IMR-90 (cell line): ENCODE measurements at regions not wholly inside any gene's neighbourhood (a gene's known extent, or its start where the extent isn't known, plus 50 kb on each side); places are given as distances from the start of the nearest gene placed in this dataset.

Source experiments
- ATAC-seq: fragments of 200-7000 bp; cut with Tn5 transposase; 2 replicates; pipeline ENCODE4 v1.9.1; 2020; ENCODE audit warnings: low read depth, mild to moderate bottlenecking, moderate library complexity
- BruUV-seq: library from RNA; stranded (reverse); fragments of 400-500 nt; replicated peaks from 2 replicates; lab custom pipeline; 2021; lab: Mats Ljungman, UMichigan
- CTCF ChIA-PET: fragments of 300-600 bp; formaldehyde crosslinking; extraction: SDS; loops from one replicate; lab custom pipeline; 2021; ENCODE audit warnings: antibody characterized with exemption; lab: Yijun Ruan, JAX
- POLR2A ChIA-PET: fragments of 300-600 bp; sonication (Branson Sonifier 250); formaldehyde crosslinking; loops from one replicate; lab custom pipeline; 2022; ENCODE audit warnings: antibody characterized with exemption; ENCODE audit not compliant: unreplicated experiment; lab: Charles Lee
- DNase-seq: peaks from one replicate; pipeline ENCODE4 v3.0.0; 2013
- H2AFZ ChIP-seq: replicated peaks from 2 replicates; pipeline ENCODE3; 2013; ENCODE audit warnings: low read length, mild to moderate bottlenecking; ENCODE audit not compliant: poor library complexity
- H2AK5ac ChIP-seq: 2 replicates; pipeline ENCODE4 v1.6.1; 2013; ENCODE audit warnings: low read depth, low read length, inconsistent platforms
- H2AK9ac ChIP-seq: replicated peaks from 2 replicates; pipeline ENCODE3; 2013; ENCODE audit warnings: mild to moderate bottlenecking, low read depth, low read length, moderate library complexity; ENCODE audit not compliant: poor library complexity
- H2BK120ac ChIP-seq: 2 replicates; pipeline ENCODE4 v1.6.1; 2013; ENCODE audit warnings: low read depth, low read length, inconsistent platforms
- H2BK15ac ChIP-seq: 3 replicates; pipeline ENCODE4 v1.6.1; 2013; ENCODE audit warnings: low read depth, low read length, inconsistent platforms
- H2BK20ac ChIP-seq: 2 replicates; pipeline ENCODE4 v1.6.1; 2013; ENCODE audit warnings: low read depth, mild to moderate bottlenecking, inconsistent platforms, low read length, moderate library complexity
- H2BK5ac ChIP-seq: 2 replicates; pipeline ENCODE4 v1.6.1; 2013; ENCODE audit warnings: mild to moderate bottlenecking, low read depth, low read length, inconsistent platforms; ENCODE audit not compliant: poor library complexity, severe bottlenecking
- H3K14ac ChIP-seq: replicated peaks from 2 replicates; pipeline ENCODE4 v1.6.1; 2013; ENCODE audit warnings: low read depth, low read length, inconsistent platforms
- H3K18ac ChIP-seq: 2 replicates; pipeline ENCODE4 v1.6.1; 2013; ENCODE audit warnings: low read depth, low read length, control low read depth
- H3K23ac ChIP-seq: 2 replicates; pipeline ENCODE4 v1.6.1; 2013; ENCODE audit warnings: low read depth, low read length, inconsistent platforms
- H3K27ac ChIP-seq: 2 replicates; pipeline ENCODE4 v1.5.1; 2013; ENCODE audit warnings: mild to moderate bottlenecking, control low read depth, low read length; ENCODE audit not compliant: insufficient read depth
- H3K27me3 ChIP-seq: 2 replicates; pipeline ENCODE4 v1.6.1; 2013; ENCODE audit warnings: low read length; ENCODE audit not compliant: control insufficient read depth, insufficient read depth
- H3K36me3 ChIP-seq: 2 replicates; pipeline ENCODE4 v1.6.1; 2013; ENCODE audit warnings: low read length, mixed read lengths; ENCODE audit not compliant: control insufficient read depth, insufficient read depth
- H3K4ac ChIP-seq: 2 replicates; pipeline ENCODE4 v1.6.1; 2013; ENCODE audit warnings: low read depth, low read length, inconsistent platforms
- H3K4me1 ChIP-seq: 2 replicates; pipeline ENCODE4 v1.6.1; 2013; ENCODE audit warnings: low read length, mixed read lengths; ENCODE audit not compliant: control insufficient read depth, insufficient read depth
- H3K4me2 ChIP-seq: 2 replicates; pipeline ENCODE4 v1.6.1; 2013; ENCODE audit warnings: low read depth, mild to moderate bottlenecking, control low read depth, low read length, moderate library complexity
- H3K4me3 ChIP-seq: 2 replicates; pipeline ENCODE4 v1.5.1; 2013; ENCODE audit warnings: low read depth, mild to moderate bottlenecking, control low read depth, low read length, moderate library complexity; ENCODE audit not compliant: insufficient read depth
- H3K56ac ChIP-seq: 2 replicates; pipeline ENCODE4 v1.6.1; 2013; ENCODE audit warnings: low read length, inconsistent platforms; ENCODE audit not compliant: insufficient read depth; ENCODE audit errors: extremely low read depth
- H3K79me1 ChIP-seq, 2 experiments: 2 replicates each; pipeline ENCODE4 v1.6.1; 2013; ENCODE audit warnings: low read length in 2 of 2, inconsistent platforms in 1 of 2, low read depth in 1 of 2
- H3K9ac ChIP-seq: 2 replicates; pipeline ENCODE4 v1.6.1; 2013; ENCODE audit warnings: low read depth, low read length, control low read depth
- H3K9me1 ChIP-seq: 2 replicates; pipeline ENCODE4 v1.6.1; 2013; ENCODE audit warnings: low read length, inconsistent platforms; ENCODE audit not compliant: insufficient read depth
- H3K9me3 ChIP-seq: 2 replicates; pipeline ENCODE4 v1.6.1; 2013; ENCODE audit warnings: low read length; ENCODE audit not compliant: control insufficient read depth, insufficient read depth
- H4K20me1 ChIP-seq: 2 replicates; pipeline ENCODE4 v1.6.1; 2013; ENCODE audit warnings: low read length, inconsistent platforms; ENCODE audit not compliant: insufficient read depth
- H4K5ac ChIP-seq: 2 replicates; pipeline ENCODE4 v1.6.1; 2013; ENCODE audit warnings: mild to moderate bottlenecking, low read depth, low read length, control low read depth
- H4K8ac ChIP-seq, 2 experiments: 2 replicates each; pipeline ENCODE4 v1.6.1; 2013; ENCODE audit warnings: low read depth in 2 of 2, low read length in 2 of 2, control low read depth in 1 of 2, inconsistent platforms in 1 of 2
- H4K91ac ChIP-seq: 2 replicates; pipeline ENCODE4 v1.6.1; 2013; ENCODE audit warnings: low read depth, low read length, inconsistent platforms; ENCODE audit not compliant: insufficient read depth
- BHLHE40 ChIP-seq: fragments of 150-350 bp; IDR thresholded peaks from 2 replicates; pipeline ENCODE4 v1.6.1; 2016; ENCODE audit warnings: mild to moderate bottlenecking, low read depth, low read length
- CEBPB ChIP-seq: IDR thresholded peaks from 2 replicates; pipeline ENCODE4 v1.6.1; 2012; ENCODE audit warnings: low read depth, low read length, improper control_type of control experiment
- CHD1 ChIP-seq: IDR thresholded peaks from 2 replicates; pipeline ENCODE4 v1.6.1; 2012; ENCODE audit warnings: low read depth, low read length, improper control_type of control experiment
- CTCF ChIP-seq: conservative IDR thresholded peaks from 2 replicates; pipeline ENCODE4 v1.5.1; 2012; ENCODE audit warnings: mild to moderate bottlenecking, low read depth, low read length, improper control_type of control experiment
- FOS ChIP-seq: fragments of 150-350 bp; IDR thresholded peaks from 2 replicates; pipeline ENCODE4 v1.6.1; 2016; ENCODE audit warnings: low read depth, low read length
- MAFK ChIP-seq: IDR thresholded peaks from 2 replicates; pipeline ENCODE4 v1.6.1; 2012; ENCODE audit warnings: low read depth, low read length, improper control_type of control experiment
- MAZ ChIP-seq: IDR thresholded peaks from 2 replicates; pipeline ENCODE4 v1.6.1; 2012; ENCODE audit warnings: low read depth, mild to moderate bottlenecking, low read length, improper control_type of control experiment, moderate library complexity, borderline replicate concordance
- MXI1 ChIP-seq: IDR thresholded peaks from 2 replicates; pipeline ENCODE4 v1.6.1; 2012; ENCODE audit warnings: low read depth, mild to moderate bottlenecking, low read length, moderate library complexity, borderline replicate concordance
- NFE2L2 ChIP-seq: fragments of 150-350 bp; IDR thresholded peaks from 2 replicates; pipeline ENCODE4 v1.6.1; 2016; ENCODE audit warnings: low read depth, mild to moderate bottlenecking, low read length
- POLR2A ChIP-seq: IDR thresholded peaks from 2 replicates; pipeline ENCODE4 v1.6.1; 2012; ENCODE audit warnings: mild to moderate bottlenecking, low read depth, low read length
- RAD21 ChIP-seq: IDR thresholded peaks from 2 replicates; pipeline ENCODE4 v1.6.1; 2012; ENCODE audit warnings: low read length, improper control_type of control experiment
- RCOR1 ChIP-seq: IDR thresholded peaks from 2 replicates; pipeline ENCODE4 v1.6.1; 2012; ENCODE audit warnings: mild to moderate bottlenecking, low read length, improper control_type of control experiment; ENCODE audit not compliant: insufficient replicate concordance
- RFX5 ChIP-seq: IDR thresholded peaks from 2 replicates; pipeline ENCODE4 v1.8.0; 2012; ENCODE audit warnings: low read depth, mild to moderate bottlenecking, low read length, moderate library complexity
- SMC3 ChIP-seq: fragments of 150-350 bp; IDR thresholded peaks from 2 replicates; pipeline ENCODE4 v1.6.1; 2016; ENCODE audit warnings: low read depth, mild to moderate bottlenecking, antibody characterized with exemption, low read length, moderate library complexity
- whole genome bisulfite sequencing, 2 experiments: methylation state at CpG; one replicate each; pipeline versions ENCODE4 v1.1.5 to v1.1.7; 2013; ENCODE audit warnings: missing lambda C conversion rate in 2 of 2; ENCODE audit not compliant: insufficient read length in 1 of 2; ENCODE audit errors: extremely low coverage in 2 of 2; 5-methylcytosine and 5-hydroxymethylcytosine counted together
- dilution Hi-C: fragments of 300-500 bp; cut with HindIII; formaldehyde crosslinking; loops from one replicate; pipeline ENCODE4 v1.14.3; 2018; ENCODE audit warnings: low sequenced_read_pairs; ENCODE audit not compliant: unreplicated experiment
- in situ Hi-C: fragments of 300-500 bp; cut with MboI; formaldehyde crosslinking; loops from 3 replicates; pipeline ENCODE4 v1.14.3; 2019; ENCODE audit warnings: low sequenced_read_pairs, inconsistent platforms, mixed read lengths
- intact Hi-C: fragments of 100-400 bp; cut with micrococcal nuclease; formaldehyde crosslinking; loops from 2 replicates; pipeline ENCODE4 v1.10.0; 2022
- TF ChIP-seq, protein P1 (sequence below): fragments of 150-350 bp; IDR thresholded peaks from 2 replicates; pipeline ENCODE4 v1.6.1; 2017; ENCODE audit warnings: mild to moderate bottlenecking, antibody characterized with exemption, low read length, low read depth
- TF ChIP-seq, protein P2 (sequence below): fragments of 150-350 bp; IDR thresholded peaks from 2 replicates; pipeline ENCODE4 v1.6.1; 2016; ENCODE audit warnings: low read depth, mild to moderate bottlenecking, low read length, moderate library complexity, borderline replicate concordance

GRCh38 chr11:46220313-46220712 is 57.1 kb upstream of the CREB3L1 start:
- no peaks in the 10 kb centered on the region for H4K20me1 ChIP-seq
- no TSS peak for BruUV-seq
- CTCF ChIA-PET = no interaction called here
- H3K27ac ChIP-seq = no peak overlapping the region
- POLR2A ChIA-PET = no interaction called here
- H3K9me3 ChIP-seq = no peaks in the 10 kb centered on the region
- H3K4me2 ChIP-seq = no peak overlapping the region
- H2AK9ac ChIP-seq = no peak overlapping the region
- no CpG with 5 or more reads among the region's 3 CpGs for WGBS, 2 experiments
- dilution Hi-C loops (no loop called here), in situ Hi-C loops (no loop called here), intact Hi-C loops (no loop called here)
- no peaks in the 10 kb centered on the region for H3K36me3 ChIP-seq
- no peak overlapping the region for H2AK5ac ChIP-seq
- no peak overlapping the region for H3K4me3 ChIP-seq
- H3K79me1 ChIP-seq = no peaks in the 10 kb centered on the region
- peaks cover 3% of the 10 kb centered on the region; the same call in 1 of the 2 replicates for H3K9me1 ChIP-seq
- no peak overlapping the region for H2BK15ac ChIP-seq
- H2BK5ac ChIP-seq = no peak overlapping the region
- peaks cover 2% of the 10 kb centered on the region; the same call in 1 of the 2 replicates for H3K27me3 ChIP-seq
- no peak overlapping the region for H2BK120ac ChIP-seq
- no peak overlapping the region for H4K5ac ChIP-seq
- H3K23ac ChIP-seq = no peak overlapping the region
- no peak overlapping the region for H3K9ac ChIP-seq
- H3K14ac ChIP-seq = no peak overlapping the region
- DNase-seq (no peak), ATAC-seq (no peak)
- no peak overlapping the region for H3K18ac ChIP-seq
- TF ChIP-seq RAD21 (no peak), MXI1 (no peak), CTCF (no peak), RCOR1 (no peak), NFE2L2 (no peak), SMC3 (no peak), CHD1 (no peak), RFX5 (no peak), CEBPB (no peak), FOS (no peak), POLR2A (no peak), MAFK (no peak), BHLHE40 (no peak), MAZ (no peak)
- TF ChIP-seq, protein P1, sequence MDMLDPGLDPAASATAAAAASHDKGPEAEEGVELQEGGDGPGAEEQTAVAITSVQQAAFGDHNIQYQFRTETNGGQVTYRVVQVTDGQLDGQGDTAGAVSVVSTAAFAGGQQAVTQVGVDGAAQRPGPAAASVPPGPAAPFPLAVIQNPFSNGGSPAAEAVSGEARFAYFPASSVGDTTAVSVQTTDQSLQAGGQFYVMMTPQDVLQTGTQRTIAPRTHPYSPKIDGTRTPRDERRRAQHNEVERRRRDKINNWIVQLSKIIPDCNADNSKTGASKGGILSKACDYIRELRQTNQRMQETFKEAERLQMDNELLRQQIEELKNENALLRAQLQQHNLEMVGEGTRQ = no peak
- TF ChIP-seq, protein P2, sequence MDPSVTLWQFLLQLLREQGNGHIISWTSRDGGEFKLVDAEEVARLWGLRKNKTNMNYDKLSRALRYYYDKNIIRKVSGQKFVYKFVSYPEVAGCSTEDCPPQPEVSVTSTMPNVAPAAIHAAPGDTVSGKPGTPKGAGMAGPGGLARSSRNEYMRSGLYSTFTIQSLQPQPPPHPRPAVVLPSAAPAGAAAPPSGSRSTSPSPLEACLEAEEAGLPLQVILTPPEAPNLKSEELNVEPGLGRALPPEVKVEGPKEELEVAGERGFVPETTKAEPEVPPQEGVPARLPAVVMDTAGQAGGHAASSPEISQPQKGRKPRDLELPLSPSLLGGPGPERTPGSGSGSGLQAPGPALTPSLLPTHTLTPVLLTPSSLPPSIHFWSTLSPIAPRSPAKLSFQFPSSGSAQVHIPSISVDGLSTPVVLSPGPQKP = no peak
- H3K4me1 ChIP-seq = no peaks in the 10 kb centered on the region
- H2BK20ac ChIP-seq = no peak overlapping the region
- no peak overlapping the region for H2AFZ ChIP-seq
- H3K4ac ChIP-seq = no peak overlapping the region
- no peak overlapping the region for H4K91ac ChIP-seq
- no peak overlapping the region for H4K8ac ChIP-seq
- H3K56ac ChIP-seq = no peak overlapping the region
